ENCODE measurements at regions not wholly inside any gene's neighbourhood (a gene's known extent, or its start where the extent isn't known, plus 50 kb on each side); places are given as distances from the start of the nearest gene placed in this dataset.

GRCh38 chr14:84894254-84894653, 635.7 kb upstream of the FLRT2 start:
- TF ChIP-seq CTCF (IDR thresholded peaks at IDR 0.05) (no peak), POLR2A (IDR thresholded peaks at IDR 0.05; ENCODE audit: low read length) (no peak), HOXB13 (CRISPR knock-in tag; IDR thresholded peaks at IDR 0.05; ENCODE audit: low read depth) (no peak), MYC (IDR thresholded peaks at IDR 0.05; ENCODE audit: borderline replicate concordance, low read length) (no peak), NFE2L2 (conservative IDR thresholded peaks at IDR 0.05; ENCODE audit: low read length) (no peak), RFX5 (IDR thresholded peaks at IDR 0.05) (no peak), MAX (IDR thresholded peaks at IDR 0.05) (no peak), HDAC2 (IDR thresholded peaks at IDR 0.05) (no peak), ZFP36 (IDR thresholded peaks at IDR 0.05; ENCODE audit: borderline replicate concordance, partially characterized antibody) (no peak), RAD21 (conservative IDR thresholded peaks at IDR 0.05 in 1 of 2, IDR thresholded peaks at IDR 0.05 in 1 of 2) (no peak), EHF (CRISPR knock-in tag; IDR thresholded peaks at IDR 0.05) (no peak), EP300 (IDR thresholded peaks at IDR 0.05) (no peak), RNF2 (IDR thresholded peaks at IDR 0.05; ENCODE audit: borderline replicate concordance, low read depth) (no peak)
